ENCODE measurements at regions not wholly inside any gene's neighbourhood (a gene's known extent, or its start where the extent isn't known, plus 50 kb on each side); places are given as distances from the start of the nearest gene placed in this dataset.

GRCh38 chr2:151025816-151026215 is 235.8 kb downstream of the RBM43 start:
- H3K4me3 ChIP-seq (ENCODE audit: low read depth, poor library complexity, severe bottlenecking): no peak overlapping the region
- DNase-seq (ENCODE audit: low spot score in 2 of 2): no peak
- intact Hi-C loops (cut with DNase I; ENCODE audit: low total_unique reads): no loop called here
- no peak for TF ChIP-seq POLR2A (IDR thresholded peaks at IDR 0.05)
- no peak for TF ChIP-seq CTCF (IDR thresholded peaks at IDR 0.05)
- WGBS, 2 donors: 84 to 91% methylated on average over 1 of the region's 1 CpG

- intact Hi-C loops (cut with DNase I; ENCODE audit: low total_unique reads): no loop called here
- whole genome bisulfite sequencing, 2 donors: 66 to 74% methylated on average over 4 of the region's 4 CpGs
- H3K4me3 ChIP-seq (ENCODE audit: low read depth, poor library complexity, severe bottlenecking): no peak overlapping the region
- TF ChIP-seq POLR2A (IDR thresholded peaks at IDR 0.05) (no peak), CTCF (IDR thresholded peaks at IDR 0.05) (no peak)
- DNase-seq (ENCODE audit: low spot score in 2 of 2): no peak
These were observed 236.9 kb downstream of the RBM43 start for GRCh38 chr2:151024696-151025251.

GRCh38 chr2:151021747-151022452 is 239.8 kb downstream of the RBM43 start:
- intact Hi-C loops (cut with DNase I; ENCODE audit: low total_unique reads): no loop called here
- TF ChIP-seq CTCF (IDR thresholded peaks at IDR 0.05): no peak
- no peak for TF ChIP-seq POLR2A (IDR thresholded peaks at IDR 0.05)
- no peak overlapping the region for H3K4me3 ChIP-seq (ENCODE audit: low read depth, poor library complexity, severe bottlenecking)
- WGBS, 2 donors: 64 to 67% methylated on average over 5 of the region's 5 CpGs
- no peak for DNase-seq (ENCODE audit: low spot score in 2 of 2)

GRCh38 chr2:151020411-151020810 is 241.3 kb downstream of the RBM43 start:
- no peak for DNase-seq (ENCODE audit: low spot score in 2 of 2)
- no peak overlapping the region for H3K4me3 ChIP-seq (ENCODE audit: low read depth, poor library complexity, severe bottlenecking)
- TF ChIP-seq POLR2A (IDR thresholded peaks at IDR 0.05) (no peak), CTCF (IDR thresholded peaks at IDR 0.05) (no peak)
- WGBS, 2 donors: 79 to 89% methylated on average over 2 of the region's 2 CpGs
- intact Hi-C loops (cut with DNase I; ENCODE audit: low total_unique reads): no loop called here

- WGBS, 2 donors: 60 to 70% methylated on average over 6 of the region's 6 CpGs
- intact Hi-C loops (cut with DNase I; ENCODE audit: low total_unique reads): no loop called here
- TF ChIP-seq CTCF (IDR thresholded peaks at IDR 0.05) (no peak), POLR2A (IDR thresholded peaks at IDR 0.05) (no peak)
- no peak overlapping the region for H3K4me3 ChIP-seq (ENCODE audit: low read depth, poor library complexity, severe bottlenecking)
- no peak for DNase-seq (ENCODE audit: low spot score in 2 of 2)
These were observed 252.1 kb downstream of the RBM43 start for GRCh38 chr2:151009437-151010175.
